ENCODE measurements at regions not wholly inside any gene's neighbourhood (a gene's known extent, or its start where the extent isn't known, plus 50 kb on each side); places are given as distances from the start of the nearest gene placed in this dataset.

DNA sequence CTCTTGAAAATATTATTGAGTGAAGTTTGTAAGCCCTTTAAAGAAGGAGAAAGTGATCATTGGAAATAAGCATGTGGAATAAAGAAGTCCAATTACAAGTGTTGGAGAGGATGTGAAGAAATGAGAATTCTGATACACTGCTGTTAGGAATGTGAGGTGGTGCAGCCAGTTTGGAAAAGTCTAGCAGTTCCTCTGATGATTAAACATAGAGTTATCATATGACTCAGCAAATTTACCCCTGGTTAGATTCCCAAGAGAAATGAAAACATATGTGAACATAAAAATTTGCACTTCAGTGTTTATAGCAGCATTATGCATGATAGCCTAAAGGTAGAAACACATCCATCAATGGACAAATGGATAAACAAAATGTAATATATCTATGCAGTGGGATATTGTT is 319.9 kb downstream of the AEBP2 start (continued):
- TF ChIP-seq, protein P1, sequence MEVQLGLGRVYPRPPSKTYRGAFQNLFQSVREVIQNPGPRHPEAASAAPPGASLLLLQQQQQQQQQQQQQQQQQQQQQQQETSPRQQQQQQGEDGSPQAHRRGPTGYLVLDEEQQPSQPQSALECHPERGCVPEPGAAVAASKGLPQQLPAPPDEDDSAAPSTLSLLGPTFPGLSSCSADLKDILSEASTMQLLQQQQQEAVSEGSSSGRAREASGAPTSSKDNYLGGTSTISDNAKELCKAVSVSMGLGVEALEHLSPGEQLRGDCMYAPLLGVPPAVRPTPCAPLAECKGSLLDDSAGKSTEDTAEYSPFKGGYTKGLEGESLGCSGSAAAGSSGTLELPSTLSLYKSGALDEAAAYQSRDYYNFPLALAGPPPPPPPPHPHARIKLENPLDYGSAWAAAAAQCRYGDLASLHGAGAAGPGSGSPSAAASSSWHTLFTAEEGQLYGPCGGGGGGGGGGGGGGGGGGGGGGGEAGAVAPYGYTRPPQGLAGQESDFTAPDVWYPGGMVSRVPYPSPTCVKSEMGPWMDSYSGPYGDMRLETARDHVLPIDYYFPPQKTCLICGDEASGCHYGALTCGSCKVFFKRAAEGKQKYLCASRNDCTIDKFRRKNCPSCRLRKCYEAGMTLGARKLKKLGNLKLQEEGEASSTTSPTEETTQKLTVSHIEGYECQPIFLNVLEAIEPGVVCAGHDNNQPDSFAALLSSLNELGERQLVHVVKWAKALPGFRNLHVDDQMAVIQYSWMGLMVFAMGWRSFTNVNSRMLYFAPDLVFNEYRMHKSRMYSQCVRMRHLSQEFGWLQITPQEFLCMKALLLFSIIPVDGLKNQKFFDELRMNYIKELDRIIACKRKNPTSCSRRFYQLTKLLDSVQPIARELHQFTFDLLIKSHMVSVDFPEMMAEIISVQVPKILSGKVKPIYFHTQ (CRISPR knock-in tag; IDR thresholded peaks at IDR 0.05), result no peak
- TF ChIP-seq NR1H2 (CRISPR knock-in tag; IDR thresholded peaks at IDR 0.05) (no peak), NR2C2 (CRISPR knock-in tag; IDR thresholded peaks at IDR 0.05) (no peak), RORB (CRISPR knock-in tag; IDR thresholded peaks at IDR 0.05) (no peak), ZNF317 (CRISPR knock-in tag; IDR thresholded peaks at IDR 0.05; ENCODE audit: borderline replicate concordance, low read depth) (no peak), FOXP1 (CRISPR knock-in tag; IDR thresholded peaks at IDR 0.05; ENCODE audit: borderline replicate concordance) (no peak), NR3C1 (CRISPR knock-in tag; conservative IDR thresholded peaks at IDR 0.05; ENCODE audit: low read depth) (no peak), ZNF423 (CRISPR knock-in tag; IDR thresholded peaks at IDR 0.05) (no peak)
- TF ChIP-seq, protein P2, sequence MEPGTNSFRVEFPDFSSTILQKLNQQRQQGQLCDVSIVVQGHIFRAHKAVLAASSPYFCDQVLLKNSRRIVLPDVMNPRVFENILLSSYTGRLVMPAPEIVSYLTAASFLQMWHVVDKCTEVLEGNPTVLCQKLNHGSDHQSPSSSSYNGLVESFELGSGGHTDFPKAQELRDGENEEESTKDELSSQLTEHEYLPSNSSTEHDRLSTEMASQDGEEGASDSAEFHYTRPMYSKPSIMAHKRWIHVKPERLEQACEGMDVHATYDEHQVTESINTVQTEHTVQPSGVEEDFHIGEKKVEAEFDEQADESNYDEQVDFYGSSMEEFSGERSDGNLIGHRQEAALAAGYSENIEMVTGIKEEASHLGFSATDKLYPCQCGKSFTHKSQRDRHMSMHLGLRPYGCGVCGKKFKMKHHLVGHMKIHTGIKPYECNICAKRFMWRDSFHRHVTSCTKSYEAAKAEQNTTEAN (CRISPR knock-in tag; IDR thresholded peaks at IDR 0.05), result no peak
- TF ChIP-seq, protein P3, sequence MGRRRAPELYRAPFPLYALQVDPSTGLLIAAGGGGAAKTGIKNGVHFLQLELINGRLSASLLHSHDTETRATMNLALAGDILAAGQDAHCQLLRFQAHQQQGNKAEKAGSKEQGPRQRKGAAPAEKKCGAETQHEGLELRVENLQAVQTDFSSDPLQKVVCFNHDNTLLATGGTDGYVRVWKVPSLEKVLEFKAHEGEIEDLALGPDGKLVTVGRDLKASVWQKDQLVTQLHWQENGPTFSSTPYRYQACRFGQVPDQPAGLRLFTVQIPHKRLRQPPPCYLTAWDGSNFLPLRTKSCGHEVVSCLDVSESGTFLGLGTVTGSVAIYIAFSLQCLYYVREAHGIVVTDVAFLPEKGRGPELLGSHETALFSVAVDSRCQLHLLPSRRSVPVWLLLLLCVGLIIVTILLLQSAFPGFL (CRISPR knock-in tag; IDR thresholded peaks at IDR 0.05; ENCODE audit: borderline replicate concordance), result no peak
- TF ChIP-seq, protein P4, sequence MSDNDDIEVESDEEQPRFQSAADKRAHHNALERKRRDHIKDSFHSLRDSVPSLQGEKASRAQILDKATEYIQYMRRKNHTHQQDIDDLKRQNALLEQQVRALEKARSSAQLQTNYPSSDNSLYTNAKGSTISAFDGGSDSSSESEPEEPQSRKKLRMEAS (CRISPR knock-in tag; IDR thresholded peaks at IDR 0.05), result no peak

DNA sequence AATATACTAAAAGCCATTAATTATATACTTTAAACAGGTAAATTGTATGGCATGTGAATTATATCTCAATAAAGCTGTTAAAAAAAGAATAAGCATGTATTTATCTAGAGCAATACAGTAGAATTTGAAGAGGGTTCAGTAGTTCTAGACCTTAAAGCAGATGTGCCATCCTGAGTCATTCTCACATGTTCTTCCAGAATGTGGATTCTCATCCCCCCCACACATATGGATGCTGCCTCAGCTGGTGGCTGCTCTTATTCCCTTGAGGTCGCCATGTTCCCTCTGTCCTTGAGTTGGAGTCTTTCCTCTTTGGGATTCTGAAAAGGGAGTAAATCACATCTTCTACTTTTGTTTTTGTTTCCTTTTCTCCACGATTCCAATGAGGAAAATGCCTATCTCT is 321.3 kb downstream of the AEBP2 start:
- ATAC-seq (no peak), DNase-seq (ENCODE audit: low spot score) (no peak)
- Mint-ChIP-seq H3K9me3 (no peaks in the 10 kb centered on the region), H3K27ac (no peak overlapping the region), H3K4me3 (no peak overlapping the region), H3K4me1 (no peaks in the 10 kb centered on the region), H3K36me3 (no peaks in the 10 kb centered on the region), H3K27me3 (ENCODE audit: low read depth) (no peaks in the 10 kb centered on the region)
- POLR2A ChIA-PET, result no interaction called here
- CTCF ChIA-PET, result no interaction called here
- TF ChIP-seq FOXP1 (CRISPR knock-in tag; IDR thresholded peaks at IDR 0.05; ENCODE audit: borderline replicate concordance), result no peak
- TF ChIP-seq KAT7 (CRISPR knock-in tag; IDR thresholded peaks at IDR 0.05; ENCODE audit: borderline replicate concordance), result no peak
- TF ChIP-seq MXD4 (CRISPR knock-in tag; IDR thresholded peaks at IDR 0.05; ENCODE audit: borderline replicate concordance), result no peak
- TF ChIP-seq, protein P5, sequence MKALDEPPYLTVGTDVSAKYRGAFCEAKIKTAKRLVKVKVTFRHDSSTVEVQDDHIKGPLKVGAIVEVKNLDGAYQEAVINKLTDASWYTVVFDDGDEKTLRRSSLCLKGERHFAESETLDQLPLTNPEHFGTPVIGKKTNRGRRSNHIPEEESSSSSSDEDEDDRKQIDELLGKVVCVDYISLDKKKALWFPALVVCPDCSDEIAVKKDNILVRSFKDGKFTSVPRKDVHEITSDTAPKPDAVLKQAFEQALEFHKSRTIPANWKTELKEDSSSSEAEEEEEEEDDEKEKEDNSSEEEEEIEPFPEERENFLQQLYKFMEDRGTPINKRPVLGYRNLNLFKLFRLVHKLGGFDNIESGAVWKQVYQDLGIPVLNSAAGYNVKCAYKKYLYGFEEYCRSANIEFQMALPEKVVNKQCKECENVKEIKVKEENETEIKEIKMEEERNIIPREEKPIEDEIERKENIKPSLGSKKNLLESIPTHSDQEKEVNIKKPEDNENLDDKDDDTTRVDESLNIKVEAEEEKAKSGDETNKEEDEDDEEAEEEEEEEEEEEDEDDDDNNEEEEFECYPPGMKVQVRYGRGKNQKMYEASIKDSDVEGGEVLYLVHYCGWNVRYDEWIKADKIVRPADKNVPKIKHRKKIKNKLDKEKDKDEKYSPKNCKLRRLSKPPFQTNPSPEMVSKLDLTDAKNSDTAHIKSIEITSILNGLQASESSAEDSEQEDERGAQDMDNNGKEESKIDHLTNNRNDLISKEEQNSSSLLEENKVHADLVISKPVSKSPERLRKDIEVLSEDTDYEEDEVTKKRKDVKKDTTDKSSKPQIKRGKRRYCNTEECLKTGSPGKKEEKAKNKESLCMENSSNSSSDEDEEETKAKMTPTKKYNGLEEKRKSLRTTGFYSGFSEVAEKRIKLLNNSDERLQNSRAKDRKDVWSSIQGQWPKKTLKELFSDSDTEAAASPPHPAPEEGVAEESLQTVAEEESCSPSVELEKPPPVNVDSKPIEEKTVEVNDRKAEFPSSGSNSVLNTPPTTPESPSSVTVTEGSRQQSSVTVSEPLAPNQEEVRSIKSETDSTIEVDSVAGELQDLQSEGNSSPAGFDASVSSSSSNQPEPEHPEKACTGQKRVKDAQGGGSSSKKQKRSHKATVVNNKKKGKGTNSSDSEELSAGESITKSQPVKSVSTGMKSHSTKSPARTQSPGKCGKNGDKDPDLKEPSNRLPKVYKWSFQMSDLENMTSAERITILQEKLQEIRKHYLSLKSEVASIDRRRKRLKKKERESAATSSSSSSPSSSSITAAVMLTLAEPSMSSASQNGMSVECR (CRISPR knock-in tag; IDR thresholded peaks at IDR 0.05; ENCODE audit: borderline replicate concordance), result no peak
- no peak for TF ChIP-seq EMX1 (CRISPR knock-in tag; IDR thresholded peaks at IDR 0.05)
- TF ChIP-seq FOXK1 (CRISPR knock-in tag; IDR thresholded peaks at IDR 0.05), result no peak
- TF ChIP-seq ESRRA (CRISPR knock-in tag; IDR thresholded peaks at IDR 0.05; ENCODE audit: borderline replicate concordance), result no peak
- TF ChIP-seq NFATC4 (CRISPR knock-in tag; IDR thresholded peaks at IDR 0.05), result no peak
- TF ChIP-seq, protein P6, sequence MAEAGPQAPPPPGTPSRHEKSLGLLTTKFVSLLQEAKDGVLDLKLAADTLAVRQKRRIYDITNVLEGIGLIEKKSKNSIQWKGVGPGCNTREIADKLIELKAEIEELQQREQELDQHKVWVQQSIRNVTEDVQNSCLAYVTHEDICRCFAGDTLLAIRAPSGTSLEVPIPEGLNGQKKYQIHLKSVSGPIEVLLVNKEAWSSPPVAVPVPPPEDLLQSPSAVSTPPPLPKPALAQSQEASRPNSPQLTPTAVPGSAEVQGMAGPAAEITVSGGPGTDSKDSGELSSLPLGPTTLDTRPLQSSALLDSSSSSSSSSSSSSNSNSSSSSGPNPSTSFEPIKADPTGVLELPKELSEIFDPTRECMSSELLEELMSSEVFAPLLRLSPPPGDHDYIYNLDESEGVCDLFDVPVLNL (CRISPR knock-in tag; IDR thresholded peaks at IDR 0.05; ENCODE audit: borderline replicate concordance, low read depth), result no peak
- TF ChIP-seq, protein P7, sequence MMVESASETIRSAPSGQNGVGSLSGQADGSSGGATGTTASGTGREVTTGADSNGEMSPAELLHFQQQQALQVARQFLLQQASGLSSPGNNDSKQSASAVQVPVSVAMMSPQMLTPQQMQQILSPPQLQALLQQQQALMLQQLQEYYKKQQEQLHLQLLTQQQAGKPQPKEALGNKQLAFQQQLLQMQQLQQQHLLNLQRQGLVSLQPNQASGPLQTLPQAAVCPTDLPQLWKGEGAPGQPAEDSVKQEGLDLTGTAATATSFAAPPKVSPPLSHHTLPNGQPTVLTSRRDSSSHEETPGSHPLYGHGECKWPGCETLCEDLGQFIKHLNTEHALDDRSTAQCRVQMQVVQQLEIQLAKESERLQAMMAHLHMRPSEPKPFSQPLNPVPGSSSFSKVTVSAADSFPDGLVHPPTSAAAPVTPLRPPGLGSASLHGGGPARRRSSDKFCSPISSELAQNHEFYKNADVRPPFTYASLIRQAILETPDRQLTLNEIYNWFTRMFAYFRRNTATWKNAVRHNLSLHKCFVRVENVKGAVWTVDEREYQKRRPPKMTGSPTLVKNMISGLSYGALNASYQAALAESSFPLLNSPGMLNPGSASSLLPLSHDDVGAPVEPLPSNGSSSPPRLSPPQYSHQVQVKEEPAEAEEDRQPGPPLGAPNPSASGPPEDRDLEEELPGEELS (CRISPR knock-in tag; IDR thresholded peaks at IDR 0.05), result no peak
